Fibroblast of villous mesenchyme (primary cell): ENCODE measurements at regions not wholly inside any gene's neighbourhood (a gene's known extent, or its start where the extent isn't known, plus 50 kb on each side); places are given as distances from the start of the nearest gene placed in this dataset.
A peak's percentile ranks its signal among the peaks of the same experiment; 100 is the strongest.

Experiments used
- DNase-seq: peaks from one replicate; pipeline ENCODE4 v3.0.0-alpha.2; 2010; ENCODE audit warnings: low read depth
- H3K4me3 ChIP-seq: 2 replicates; pipeline ENCODE4 v1.5.1; 2011; ENCODE audit warnings: low read depth, mild to moderate bottlenecking, low read length
- TF ChIP-seq, protein P1 (sequence below): IDR thresholded peaks from 2 replicates; pipeline ENCODE4 v1.5.1; 2012; ENCODE audit warnings: low read depth, mild to moderate bottlenecking, low read length; ENCODE audit not compliant: insufficient read depth

DNA sequence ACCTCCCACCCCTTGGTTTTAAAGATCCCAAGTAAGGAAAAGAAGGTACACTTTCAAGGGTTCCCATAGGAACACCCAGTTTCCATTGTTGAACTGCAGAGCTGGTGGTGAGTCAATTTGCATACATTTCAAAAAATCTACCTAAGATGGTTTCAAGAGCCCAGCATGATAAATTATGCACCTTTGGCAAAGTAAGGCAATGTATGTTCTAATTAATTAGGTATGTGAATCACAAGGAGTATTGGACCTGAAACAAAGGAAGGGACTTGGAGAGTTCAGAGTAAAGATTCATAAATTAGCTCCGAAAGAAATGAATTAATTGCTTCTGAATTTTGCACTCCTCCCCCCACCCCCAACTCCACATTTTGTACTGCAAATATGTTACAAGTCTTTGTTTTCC is 459.7 kb downstream of the LRATD1 start:
- H3K4me3 ChIP-seq, result no peak overlapping the region
- TF ChIP-seq, protein P1, sequence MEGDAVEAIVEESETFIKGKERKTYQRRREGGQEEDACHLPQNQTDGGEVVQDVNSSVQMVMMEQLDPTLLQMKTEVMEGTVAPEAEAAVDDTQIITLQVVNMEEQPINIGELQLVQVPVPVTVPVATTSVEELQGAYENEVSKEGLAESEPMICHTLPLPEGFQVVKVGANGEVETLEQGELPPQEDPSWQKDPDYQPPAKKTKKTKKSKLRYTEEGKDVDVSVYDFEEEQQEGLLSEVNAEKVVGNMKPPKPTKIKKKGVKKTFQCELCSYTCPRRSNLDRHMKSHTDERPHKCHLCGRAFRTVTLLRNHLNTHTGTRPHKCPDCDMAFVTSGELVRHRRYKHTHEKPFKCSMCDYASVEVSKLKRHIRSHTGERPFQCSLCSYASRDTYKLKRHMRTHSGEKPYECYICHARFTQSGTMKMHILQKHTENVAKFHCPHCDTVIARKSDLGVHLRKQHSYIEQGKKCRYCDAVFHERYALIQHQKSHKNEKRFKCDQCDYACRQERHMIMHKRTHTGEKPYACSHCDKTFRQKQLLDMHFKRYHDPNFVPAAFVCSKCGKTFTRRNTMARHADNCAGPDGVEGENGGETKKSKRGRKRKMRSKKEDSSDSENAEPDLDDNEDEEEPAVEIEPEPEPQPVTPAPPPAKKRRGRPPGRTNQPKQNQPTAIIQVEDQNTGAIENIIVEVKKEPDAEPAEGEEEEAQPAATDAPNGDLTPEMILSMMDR, result no peak
- DNase-seq, result no peak

DNA sequence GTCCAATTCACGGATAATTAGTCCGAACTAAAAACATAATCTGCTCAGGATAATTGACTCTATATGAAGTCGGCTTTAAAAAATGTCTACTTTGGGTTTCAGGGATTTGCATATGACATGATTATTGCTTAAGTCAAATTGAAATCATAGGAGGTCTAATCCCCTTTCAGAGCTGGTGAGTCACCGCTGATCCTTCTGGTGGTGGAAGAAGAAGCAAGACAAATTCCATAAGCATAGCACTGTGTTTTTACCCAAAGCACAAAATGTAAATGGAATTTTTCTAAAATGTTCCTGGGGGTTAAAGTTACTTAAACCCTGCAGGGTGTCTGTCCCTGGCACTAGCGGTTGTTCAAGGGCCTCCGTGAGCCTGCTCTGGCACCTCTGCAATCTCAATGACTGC is 460.2 kb downstream of the LRATD1 start:
- TF ChIP-seq, protein P1, result no peak
- no peak for DNase-seq
- no peak overlapping the region for H3K4me3 ChIP-seq

DNA sequence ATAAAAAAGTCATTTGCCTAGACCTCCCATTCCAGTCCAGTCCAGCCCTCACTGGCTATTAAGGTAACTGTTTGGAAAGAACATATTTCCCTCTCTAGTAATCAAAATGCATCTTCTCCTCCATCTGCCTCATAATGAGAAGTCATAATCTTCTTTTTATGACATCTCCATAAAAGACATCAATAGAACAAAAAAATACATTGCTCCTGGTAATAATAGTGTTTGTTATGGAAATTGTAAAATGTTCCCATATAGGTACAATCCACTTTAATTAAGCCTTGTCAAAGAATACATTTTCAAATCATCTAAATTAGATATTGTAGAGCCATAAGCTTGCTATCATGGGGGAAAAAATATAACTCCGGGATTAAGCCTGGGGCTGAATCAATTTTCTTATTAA is 461.6 kb downstream of the LRATD1 start:
- no peak overlapping the region for H3K4me3 ChIP-seq
- no peak for DNase-seq
- TF ChIP-seq, protein P1, result no peak

DNA sequence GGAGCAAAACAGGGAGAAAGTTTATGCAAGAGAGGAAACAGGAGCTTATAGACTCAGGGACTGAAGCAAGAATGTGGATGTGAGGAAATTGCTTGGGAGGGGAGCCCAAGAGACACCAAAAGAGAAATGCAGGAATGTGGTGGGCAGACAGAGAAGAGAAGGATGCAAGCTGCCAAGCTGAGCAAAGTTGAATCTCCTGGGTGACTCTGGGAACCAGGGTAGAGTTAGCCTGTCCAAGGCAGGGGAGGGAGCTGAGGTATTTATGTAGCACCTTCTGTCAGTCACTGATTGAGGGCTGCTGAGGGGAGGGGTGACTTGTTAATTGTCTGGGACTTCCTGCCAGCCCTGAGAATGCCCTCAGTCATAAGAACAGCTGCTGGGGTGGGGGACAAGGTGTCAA is 464.3 kb downstream of the NBAS start:
- no peak for DNase-seq
- no peak overlapping the region for H3K4me3 ChIP-seq
- TF ChIP-seq, protein P1, result no peak

DNA sequence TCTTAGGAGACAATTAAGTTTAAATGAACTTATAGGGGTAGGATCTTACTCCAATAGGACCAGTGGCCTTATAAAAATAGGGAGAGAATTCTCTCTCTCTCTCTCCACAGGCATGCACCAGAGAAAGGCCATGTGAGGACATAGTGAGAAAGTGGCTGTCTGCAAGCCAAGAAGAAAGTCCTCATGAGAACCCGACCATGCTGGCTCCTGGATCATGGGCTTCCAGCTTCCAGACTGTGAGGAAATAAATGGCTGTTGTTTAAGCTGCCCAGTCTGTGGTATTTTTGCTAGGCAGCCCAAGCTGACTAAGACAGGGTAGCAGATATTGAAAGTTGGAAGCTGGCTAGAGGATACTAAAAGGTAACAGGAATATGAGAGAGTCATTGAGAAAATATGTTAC is 454.0 kb downstream of the NBAS start:
- no peak for DNase-seq
- TF ChIP-seq, protein P1, result no peak
- no peak overlapping the region for H3K4me3 ChIP-seq

DNA sequence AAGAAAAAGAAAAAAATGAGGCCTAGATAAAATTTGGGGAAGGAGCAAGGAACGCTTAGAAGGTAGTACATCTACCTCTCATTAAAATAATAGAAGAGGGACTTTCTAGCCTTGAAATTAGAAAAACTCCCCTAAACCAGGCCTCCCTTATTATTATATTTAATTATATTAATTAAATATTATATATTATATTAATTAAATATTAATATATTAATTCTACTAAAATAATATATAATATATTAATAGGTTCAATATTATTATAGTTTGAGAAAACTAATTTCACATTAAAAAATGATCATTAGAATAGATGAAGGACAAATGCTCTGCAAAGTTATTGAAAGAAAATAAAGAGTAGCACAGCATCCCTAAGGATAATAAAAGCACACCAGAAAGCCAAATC is 449.4 kb downstream of the NBAS start:
- TF ChIP-seq, protein P1, result no peak
- H3K4me3 ChIP-seq, result no peak overlapping the region
- no peak for DNase-seq

DNA sequence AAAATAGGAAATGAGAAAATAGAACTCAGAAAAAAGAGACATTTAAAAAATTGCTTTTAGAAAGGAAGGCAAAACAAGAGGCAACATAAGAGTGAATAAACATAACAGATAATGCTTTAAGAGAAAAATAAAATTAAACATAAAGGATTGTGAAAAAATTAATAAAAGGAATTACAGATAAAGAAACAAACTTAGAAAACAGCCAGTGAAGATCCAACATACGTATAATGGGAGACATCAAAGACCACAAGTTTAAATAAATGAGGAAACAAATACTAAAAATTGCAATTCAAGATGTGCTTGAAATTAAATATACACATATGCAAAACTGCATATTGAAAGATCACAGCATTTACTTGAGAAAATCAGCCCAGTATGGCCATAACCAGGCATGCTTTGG is 448.9 kb downstream of the NBAS start:
- peak; percentile 48 for DNase-seq
- no peak overlapping the region for H3K4me3 ChIP-seq
- TF ChIP-seq, protein P1, result no peak
